OCI-M2 (cell line): ENCODE measurements at regions not wholly inside any gene's neighbourhood (a gene's known extent, or its start where the extent isn't known, plus 50 kb on each side); places are given as distances from the start of the nearest gene placed in this dataset.

Experiments
- DNase-seq: peaks from one replicate; lab custom pipeline; 2025; ENCODE audit not compliant: unreplicated experiment; lab: John Stamatoyannopoulos, UW

DNA sequence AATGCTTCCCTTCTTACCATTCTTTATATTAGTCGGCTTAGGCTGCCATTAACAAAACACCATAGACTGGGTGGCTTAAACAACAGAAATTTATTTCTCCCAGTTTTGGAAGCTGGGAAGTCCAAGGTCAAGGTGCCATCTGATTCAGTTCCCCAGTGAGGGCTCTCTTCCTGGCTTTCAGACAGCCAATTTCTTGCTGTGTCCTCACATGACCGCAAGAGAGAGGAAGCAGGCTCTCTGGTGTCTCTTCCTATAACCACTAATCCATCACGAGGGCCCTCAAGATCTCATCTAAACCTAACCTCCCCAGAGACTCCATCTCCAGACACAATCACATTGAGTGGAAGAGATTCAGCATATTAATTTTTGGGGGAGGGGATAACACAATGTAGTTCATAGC, 193.0 kb upstream of the SGK1 start:
- no peak for DNase-seq

DNA sequence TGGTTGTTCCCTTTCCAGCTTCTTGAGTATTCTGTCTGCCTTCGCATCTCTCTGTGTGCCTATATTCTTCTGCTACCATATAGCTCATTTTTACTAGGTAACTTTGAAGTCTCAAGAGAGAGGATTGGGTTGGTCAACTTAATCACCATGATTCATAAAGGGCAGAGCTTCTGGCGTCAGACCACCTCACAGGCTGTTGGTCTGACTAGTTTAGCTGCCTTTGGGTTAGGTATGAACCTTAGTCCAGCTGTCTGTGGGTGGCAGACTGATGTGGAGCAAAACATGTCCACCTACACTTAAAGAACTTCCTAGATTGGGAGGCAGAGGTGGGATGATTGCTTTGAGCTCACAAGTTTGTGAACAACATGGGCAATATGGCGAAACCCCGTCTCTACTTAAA, 192.2 kb upstream of the SGK1 start:
- no peak for DNase-seq

DNA sequence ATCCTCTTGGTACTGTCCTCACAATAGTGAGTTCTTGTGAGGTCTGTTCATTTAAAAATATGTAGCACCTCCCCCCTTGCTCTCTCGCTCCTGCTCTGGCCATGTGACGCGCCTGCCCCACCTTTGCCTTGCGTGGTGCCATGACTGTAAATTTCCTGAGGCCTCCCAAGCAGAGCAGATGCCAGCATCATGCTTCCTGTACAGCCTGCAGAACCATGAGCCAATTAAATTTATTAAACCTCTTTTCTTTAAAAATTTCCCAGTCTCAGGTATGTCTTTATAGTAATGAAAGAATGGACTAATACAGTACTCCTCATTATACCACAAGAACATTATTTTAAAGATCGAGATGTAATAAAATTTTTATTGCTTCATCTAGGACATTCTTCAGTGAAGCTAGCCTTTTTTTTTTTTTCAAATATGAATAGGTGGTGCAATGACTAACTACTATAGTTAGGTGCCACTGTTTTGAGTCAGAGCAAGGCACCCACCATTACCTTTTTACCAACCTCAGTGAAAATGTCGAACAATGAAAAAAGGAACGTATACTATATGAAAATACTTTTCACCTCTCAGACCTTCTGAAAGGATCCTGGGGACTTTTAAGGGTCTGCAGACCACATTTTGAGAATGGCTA, 191.1 kb upstream of the SGK1 start:
- no peak for DNase-seq

DNA sequence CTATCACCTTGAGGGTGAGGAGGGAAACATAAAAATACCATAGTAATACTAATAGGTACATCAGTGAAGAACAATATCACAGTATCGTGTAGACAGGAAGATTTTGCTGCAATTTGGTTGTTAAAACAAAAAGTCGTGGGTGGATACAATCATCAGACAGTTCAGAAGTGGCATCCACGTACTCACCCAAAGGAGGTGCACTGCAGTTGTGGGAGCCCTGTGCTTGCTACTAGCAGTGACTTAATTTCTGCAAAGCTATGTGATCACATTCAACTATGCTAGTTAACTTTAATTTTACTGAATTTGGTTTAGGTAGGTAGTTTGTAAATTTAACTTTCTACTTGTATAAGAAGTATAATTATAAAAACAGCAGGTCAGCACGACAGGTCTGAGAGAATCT, 188.2 kb upstream of the SGK1 start:
- no peak for DNase-seq

DNA sequence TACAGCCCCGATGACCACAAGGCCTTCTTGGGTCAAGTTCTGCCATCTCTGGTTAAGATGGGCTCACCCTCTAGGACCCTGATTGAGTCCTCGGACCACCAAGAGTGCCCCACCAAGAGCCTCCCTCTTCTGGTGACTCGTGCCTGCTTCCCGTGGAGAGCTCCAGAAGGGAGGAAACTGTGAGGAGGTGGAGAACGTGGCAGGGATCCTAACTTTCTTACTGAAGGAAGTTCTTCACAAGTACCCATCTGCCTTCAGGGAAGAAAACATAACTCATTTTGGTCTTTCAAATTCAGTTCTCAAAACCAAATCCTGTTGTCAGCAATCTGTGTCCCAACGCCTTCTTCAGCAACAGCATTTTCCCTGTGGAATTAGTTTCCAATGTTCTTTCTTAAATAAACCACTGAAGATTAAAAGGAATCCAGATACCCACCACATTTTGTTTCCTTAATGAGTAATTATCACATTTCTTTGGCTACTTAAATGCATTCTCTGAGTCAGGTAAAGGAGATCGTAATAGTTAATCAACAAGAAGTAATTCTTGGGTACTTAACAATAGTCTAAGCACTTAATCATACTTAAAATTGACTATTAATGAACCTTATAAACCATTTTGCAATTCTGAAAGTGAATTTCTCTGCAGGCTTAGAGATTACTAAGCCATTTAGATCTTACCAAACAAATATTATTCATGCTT, 185.8 kb upstream of the SGK1 start:
- no peak for DNase-seq

DNA sequence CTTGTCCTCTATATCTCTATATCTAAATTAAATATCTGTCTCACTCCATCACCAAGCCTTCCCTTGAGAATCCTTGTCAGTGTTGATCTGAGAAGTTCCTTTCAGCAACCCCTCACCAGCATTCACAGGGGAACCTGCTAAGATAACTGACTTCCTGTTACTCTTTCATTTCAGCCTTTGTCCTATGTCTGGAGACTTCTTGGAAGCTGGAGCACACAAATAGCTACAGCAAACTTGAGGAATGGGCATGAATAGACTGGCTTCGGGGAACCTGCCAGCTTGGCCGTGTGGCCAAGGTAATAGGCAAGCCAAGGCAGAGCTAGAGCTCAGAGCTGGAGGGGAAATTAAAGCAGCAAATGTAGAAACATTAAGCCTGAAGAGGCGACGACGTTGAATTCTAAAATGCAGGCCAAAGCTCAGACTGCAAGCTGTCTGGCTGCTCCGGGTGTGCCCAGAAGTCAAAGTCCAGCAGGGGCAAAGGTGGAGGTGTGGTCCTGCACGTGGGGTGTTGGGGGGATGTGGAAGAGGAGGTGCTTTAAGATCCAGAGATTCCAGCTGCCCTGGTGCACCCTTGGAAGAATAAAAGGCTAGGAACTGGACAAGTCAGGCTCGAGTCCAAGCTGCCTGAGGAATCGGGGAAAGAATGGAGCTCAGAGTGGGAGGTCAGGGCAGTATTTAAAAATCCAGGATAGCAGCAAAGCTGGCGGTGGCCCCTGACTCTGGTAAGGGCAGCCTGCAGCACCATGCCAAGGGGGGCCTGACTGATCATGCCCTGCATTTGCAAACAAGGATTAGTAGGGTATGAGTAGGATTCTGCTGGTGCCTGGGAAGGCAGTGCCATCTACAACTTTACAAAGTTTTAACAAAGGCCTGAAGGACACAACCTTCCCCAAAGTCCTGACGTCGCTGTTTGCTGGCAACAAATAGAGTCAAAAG, 185.0 kb upstream of the SGK1 start:
- no peak for DNase-seq

DNA sequence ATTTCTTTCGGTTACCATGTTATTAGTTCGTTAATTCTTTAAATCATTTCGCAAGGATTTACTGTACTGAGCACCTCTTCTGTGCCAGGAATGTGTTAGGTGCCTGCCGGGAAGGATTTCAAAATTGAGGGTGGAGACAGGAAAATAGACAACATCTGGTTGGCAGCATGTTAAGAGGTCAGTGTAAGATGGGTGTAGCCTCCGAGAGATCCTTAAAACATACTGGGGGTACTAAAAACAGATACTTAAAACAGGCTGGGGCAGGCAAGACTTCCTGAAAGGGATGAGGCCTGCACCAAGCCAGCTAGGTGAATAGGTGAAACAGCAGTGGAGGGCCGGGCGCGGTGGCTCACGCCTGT, 178.0 kb upstream of the SGK1 start:
- no peak for DNase-seq

DNA sequence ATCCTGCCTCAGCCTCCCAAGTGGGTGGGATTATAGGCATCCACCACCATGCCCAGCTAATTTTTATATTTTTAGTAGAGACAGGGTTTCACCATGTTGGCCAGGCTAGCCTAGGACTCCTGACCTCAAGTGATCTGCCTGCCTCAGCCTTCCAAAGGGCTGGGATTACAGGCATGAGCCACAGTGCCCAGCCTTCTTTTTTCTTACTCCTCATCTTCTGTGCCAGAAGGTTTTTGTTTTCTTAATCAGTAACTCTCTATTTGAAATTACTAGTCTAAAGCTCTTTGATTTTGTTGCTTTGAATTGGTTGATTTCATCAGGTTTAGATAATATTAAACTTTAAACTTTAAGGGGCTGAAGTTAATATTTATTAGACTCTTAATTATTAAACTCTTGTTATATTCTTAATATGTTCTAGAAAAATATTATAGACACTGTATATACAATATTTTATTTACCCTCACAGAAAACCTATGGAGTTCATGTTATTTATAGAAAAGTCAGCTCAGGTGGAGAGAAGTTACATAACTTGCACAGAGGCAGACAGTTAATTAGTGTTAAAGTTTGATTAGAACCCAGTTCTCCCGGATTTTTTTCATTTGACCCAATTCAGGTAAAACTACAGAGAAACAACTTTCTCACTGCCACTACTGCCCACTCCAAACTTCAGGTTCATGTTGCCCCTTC, 177.4 kb upstream of the SGK1 start:
- no peak for DNase-seq

DNA sequence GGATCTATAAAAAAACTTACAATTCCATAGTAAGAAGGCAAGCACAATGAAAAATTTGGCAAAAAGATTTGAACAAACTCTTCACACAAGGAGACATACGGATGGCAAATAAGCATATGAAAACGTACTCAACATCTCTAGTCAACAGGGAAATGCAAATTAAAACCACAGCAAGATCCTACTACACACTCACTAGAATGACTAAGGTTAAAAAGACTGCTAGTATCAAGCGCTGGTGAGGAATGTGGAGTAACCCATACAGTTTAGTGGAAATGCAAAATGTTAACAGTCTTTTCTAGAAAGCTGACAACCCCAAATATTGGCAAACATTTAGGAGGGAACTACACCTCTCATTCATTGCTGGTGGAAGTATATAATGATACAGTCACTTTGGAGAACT, 175.9 kb upstream of the SGK1 start:
- DNase-seq: no peak

DNA sequence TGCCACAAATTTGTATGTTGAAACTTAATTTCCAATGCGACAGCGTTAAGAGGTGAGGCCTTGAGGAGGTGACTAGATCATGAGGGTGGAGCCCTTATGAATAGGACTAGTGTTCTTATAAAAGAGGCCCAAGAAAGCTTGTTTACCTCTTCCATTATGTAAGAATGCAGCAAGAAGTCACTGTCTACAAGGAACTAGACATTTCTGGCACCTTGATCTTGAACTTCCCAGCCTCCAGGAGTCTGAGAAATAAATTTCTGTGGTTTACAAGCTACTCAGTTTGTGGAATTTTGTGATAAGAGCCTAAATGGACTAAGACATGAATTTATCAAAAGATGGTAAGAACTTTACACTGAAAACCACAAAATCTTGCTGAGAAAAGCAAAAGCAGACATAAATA, 173.6 kb upstream of the SGK1 start:
- DNase-seq: no peak

DNA sequence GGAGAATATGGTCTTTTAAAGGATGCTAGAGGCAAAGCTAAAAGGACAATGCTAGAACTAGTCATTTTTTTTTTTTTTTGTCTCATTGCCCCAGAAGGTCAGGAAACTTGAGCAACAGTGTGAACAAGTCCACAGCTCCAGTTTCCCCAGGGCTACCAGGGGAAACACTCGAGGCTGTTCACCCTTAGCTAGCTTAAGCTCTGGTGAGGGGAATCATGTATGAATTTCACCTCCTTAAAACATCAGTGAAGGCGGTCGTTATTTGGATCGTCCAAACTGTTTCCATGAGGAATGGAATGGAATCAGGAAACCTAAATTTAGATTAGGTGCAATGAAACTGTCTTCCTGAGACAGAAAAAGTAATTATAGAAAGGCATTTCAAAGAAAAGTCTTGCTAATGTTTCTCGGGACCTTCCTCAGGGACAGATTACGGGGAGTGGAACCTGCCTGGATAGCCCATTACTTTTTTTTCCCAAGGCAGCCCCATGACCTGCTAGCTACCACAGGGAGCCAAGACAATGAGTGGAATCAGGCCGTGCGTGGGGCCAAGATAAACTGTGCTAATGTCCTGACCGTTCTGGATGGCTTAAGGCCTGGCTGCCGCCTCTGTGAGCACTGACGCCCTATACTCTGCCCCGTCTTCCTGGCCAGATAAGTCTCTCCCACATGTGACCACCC, 164.8 kb upstream of the SGK1 start:
- no peak for DNase-seq

DNA sequence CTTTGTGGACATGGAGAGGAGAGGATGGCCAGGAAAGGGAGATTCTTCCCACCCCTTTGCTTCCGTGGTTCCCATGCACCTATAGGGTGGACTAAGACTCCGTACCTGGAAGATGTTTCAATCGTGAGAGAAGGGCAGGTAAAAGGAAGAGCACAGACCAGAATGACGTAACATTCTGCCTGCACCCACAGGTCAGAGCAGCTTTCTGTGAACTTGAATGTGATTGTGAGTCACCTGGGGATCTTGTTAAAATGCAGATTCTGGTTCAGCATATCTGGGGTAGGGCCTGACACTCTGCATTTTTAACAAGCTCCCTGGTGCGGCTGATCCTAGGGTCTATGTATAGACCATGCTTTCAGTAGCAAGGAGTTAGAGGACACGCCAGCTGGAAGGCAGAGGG, 164.1 kb upstream of the SGK1 start:
- no peak for DNase-seq

DNA sequence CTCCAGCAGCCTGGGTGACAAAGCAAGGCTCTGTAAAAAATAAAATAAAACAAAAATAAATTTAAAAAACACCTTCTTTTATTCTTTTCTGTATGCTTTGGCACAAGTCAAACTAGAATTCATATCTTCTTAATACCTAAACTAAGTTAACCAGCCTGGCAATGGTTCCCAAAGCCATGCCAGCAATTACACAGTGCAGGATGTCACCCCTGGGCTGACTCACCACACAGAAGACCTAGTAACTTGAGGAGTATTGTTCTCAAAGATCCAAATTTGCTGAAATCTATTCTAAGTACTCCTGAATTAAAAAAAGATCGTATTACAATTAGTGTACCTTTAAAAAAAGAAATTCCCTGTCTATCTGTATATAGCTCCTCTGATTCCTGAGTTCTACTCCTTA, 162.7 kb upstream of the SGK1 start:
- DNase-seq: no peak

DNA sequence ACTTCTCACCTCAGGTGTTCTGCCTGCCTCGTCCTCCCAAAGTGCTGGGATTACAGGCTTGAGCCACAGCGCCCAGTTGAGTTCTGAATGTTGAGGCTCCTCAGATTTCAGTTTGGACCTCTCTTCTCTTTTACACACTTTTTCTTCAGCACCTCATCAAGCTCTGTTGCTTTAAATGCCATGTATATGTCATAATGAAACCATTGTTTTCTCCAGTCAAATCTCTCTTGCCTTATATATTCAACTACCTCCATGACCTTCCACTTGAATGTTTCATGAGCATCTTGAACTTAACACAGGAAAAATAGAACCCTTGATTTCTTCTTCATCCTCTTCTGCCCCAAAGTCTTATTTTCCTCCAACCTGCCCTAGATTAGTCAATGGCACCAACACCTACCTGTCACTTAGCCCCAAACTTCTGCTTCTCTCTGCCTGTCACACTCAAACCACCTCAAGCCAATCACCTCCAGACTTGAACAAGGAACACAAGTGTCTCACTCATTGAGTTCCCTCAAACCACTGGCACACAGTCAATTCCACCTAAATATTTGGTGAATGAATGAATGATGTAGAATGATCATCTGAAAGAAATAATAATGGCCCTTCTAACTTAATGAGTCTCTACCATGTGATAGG, 161.0 kb upstream of the SGK1 start:
- no peak for DNase-seq

DNA sequence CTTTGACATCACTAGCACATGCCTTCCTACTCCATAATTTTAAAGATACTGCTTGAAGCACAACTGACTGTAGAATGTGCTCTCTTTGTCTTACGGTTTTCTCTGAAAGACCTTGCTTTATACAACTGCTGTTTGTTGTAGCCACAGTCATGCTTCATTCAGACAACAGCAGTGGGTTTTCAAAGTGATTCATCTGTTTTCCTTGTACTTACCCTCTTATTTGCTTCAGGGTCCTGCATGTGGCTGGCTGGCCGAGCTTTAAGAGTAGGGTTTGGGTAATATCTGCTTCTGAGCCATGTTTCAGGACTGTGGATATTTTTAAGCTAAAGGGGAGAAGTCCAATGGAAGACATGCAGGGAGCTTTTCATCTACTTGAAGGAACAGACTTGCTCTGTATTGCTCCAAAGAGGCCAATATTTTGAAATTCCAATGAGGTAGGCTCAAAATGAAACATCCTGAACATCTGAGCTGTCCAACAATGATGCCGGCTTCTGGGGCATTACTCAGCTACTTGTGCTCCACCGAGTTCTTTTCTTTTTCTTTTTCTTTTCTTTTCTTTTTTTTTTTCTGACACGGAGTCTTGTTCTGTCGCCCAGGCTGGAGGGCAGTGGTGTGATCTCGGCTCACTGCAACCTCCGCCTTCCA, 160.2 kb upstream of the SGK1 start:
- no peak for DNase-seq

DNA sequence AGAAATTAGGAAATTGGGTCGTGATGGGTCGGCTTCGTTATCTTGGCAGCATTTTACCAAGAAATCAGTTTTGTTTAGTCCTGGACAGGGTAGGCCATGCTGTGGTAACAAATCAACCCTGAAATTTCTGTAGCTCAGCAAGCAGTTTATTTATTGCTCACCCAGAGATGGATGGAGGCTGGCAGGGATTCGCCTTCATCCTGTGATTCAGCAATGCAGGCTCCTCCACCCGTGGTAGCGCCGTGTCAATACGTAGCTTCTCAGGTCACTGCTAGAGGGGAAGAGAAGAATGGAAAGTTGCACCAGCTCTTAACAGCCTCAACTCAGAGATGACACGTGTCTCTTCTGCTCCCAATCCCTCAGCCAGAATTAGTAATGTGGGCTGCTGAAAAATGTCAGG, 157.0 kb upstream of the SGK1 start:
- DNase-seq: no peak

DNA sequence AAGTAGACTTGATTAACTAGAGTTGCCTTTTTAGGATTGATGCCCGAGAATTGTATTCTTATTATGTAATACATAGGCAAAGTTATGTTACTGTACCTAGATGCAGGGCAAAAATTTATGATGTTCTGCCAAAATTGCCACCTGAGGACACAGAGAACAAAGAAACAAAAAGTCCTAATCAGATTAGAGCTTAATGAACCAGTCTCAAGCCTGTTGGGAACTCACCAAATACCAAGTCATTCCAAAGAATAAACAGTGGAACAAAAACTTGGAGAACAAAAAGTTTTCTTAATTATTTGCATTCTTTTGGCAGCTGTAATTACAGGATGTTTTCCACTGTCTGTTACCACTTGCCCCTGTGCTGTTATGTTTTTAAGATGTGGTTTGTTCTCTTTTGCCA, 154.7 kb upstream of the SGK1 start:
- no peak for DNase-seq

DNA sequence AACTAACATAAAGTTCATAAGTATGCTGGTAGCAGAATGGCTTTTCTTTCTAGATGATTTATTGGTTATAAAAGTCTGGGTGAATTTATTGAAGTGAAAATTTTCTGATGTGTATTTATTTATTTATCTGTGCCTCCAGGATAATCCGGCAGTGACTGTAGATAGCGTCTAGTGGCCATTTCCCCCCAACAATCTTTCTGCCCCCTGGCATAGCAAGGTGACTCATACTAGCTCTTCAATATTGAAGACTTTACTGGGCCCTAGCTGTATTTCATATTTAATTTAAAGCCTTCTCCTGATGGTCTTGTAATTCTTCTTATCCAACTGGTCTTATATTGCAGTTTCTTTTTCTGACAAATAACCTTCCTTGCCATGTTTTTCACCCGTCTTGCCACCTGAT, 154.1 kb upstream of the SGK1 start:
- DNase-seq: no peak

DNA sequence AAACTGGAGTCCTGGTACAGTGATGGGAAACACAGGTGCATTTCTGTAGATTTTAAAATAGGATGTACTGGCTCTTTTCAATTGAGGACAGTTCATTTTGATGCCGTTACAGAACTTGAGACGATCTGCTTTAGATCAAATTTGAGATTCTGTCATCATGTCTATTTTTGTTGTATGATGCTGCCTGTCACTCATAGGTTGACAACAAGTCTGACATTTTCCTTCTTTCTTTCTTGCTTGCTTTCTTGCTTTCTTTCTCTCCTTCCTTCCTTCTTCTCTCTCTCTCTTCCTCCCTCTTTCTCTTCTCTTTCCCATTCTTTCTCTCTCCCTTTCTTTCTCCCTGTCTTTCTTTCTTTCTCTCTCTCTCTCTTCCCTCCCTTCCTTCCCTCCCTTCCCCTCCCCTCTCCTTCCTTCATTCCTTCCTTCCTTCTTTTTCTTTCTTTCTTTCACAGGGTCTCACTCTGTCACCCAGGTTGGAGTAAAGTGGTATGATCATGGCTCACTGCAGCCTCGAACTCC, 152.6 kb upstream of the SGK1 start:
- DNase-seq: no peak
